HepG2 (cell line): ENCODE measurements at regions not wholly inside any gene's neighbourhood (a gene's known extent, or its start where the extent isn't known, plus 50 kb on each side); places are given as distances from the start of the nearest gene placed in this dataset.

Experiments used
- CBX1 ChIP-seq: IDR thresholded peaks from one replicate; pipeline ENCODE4 v1.6.1; 2016; ENCODE audit warnings: antibody characterized with exemption, low read depth
- EP300 ChIP-seq, 3 experiments: sonication (generic) in 1 of 3; formaldehyde crosslinking in 1 of 3; IDR thresholded peaks; 2 replicates each; pipeline versions ENCODE4 v1.5.1 to v1.6.1; 2011 to 2020; ENCODE audit warnings: low read depth in 2 of 3, low read length in 2 of 3, borderline replicate concordance in 1 of 3, improper control_type of control experiment in 1 of 3, mild to moderate bottlenecking in 1 of 3, missing genetic modification reagents in 1 of 3, moderate library complexity in 1 of 3
- NR2F2 ChIP-seq: IDR thresholded peaks from 2 replicates; pipeline ENCODE4 v1.6.1; 2012; ENCODE audit warnings: low read depth, inconsistent platforms, borderline replicate concordance
- TF ChIP-seq, protein P1 (sequence below): IDR thresholded peaks from 2 replicates; pipeline ENCODE4 v1.6.1; 2012; ENCODE audit warnings: inconsistent platforms
- TF ChIP-seq, protein P2 (sequence below): conservative IDR thresholded peaks from 2 replicates; pipeline ENCODE4 v1.6.1; 2018; ENCODE audit warnings: missing genetic modification reagents

DNA sequence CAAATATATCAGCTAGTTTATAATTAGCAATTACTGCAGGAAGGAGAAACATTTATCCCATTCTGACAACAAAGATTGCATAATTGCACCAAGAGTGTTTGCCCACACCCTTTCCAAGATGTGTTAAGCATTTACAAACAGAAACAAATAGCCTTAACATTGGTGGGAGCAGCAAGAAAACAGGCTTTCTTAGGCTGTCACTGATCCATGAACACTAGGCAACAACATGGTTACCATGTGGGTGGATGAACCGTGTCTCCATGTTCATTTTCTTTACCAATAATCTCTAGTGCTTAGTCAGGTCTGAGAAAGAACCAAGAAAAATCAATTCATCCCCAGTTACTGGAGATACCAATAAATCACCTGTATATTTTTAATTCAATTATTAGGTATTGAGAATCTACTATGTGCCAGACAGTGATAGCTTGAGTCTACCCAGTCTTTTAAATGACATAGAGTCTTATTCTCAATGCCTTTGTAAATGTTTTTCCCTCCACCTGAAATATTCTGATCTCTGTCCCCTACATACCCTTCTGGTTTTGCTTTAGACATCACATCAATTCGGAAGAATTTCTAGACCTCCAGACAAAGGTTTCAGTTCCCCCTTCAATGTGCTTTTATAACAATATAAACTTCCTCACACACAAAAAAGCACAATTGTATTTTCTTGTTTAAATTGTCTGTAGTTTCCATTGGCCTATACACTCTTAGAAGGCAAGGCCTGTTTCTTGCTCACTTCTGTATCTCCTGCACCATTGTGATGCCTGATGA lies 286.6 kb downstream of the PPP1R2C start:
- TF ChIP-seq EP300 (IDR thresholded peaks at IDR 0.05; ENCODE audit: low read depth in 2 of 2, low read length in 2 of 2), result no peak
- TF ChIP-seq EP300 (CRISPR knock-in tag; IDR thresholded peaks at IDR 0.05; ENCODE audit: borderline replicate concordance), result no peak
- TF ChIP-seq, protein P1, sequence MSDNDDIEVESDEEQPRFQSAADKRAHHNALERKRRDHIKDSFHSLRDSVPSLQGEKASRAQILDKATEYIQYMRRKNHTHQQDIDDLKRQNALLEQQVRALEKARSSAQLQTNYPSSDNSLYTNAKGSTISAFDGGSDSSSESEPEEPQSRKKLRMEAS, result no peak
- no peak for TF ChIP-seq NR2F2
- TF ChIP-seq CBX1, result no peak
- TF ChIP-seq, protein P2, sequence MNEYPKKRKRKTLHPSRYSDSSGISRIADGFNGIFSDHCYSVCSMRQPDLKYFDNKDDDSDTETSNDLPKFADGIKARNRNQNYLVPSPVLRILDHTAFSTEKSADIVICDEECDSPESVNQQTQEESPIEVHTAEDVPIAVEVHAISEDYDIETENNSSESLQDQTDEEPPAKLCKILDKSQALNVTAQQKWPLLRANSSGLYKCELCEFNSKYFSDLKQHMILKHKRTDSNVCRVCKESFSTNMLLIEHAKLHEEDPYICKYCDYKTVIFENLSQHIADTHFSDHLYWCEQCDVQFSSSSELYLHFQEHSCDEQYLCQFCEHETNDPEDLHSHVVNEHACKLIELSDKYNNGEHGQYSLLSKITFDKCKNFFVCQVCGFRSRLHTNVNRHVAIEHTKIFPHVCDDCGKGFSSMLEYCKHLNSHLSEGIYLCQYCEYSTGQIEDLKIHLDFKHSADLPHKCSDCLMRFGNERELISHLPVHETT, result no peak
